ENCODE measurements at regions not wholly inside any gene's neighbourhood (a gene's known extent, or its start where the extent isn't known, plus 50 kb on each side); places are given as distances from the start of the nearest gene placed in this dataset.
"Not testable (repeated sequence)": the region's sequence is repeated elsewhere in the genome, so short reads cannot be mapped to it uniquely, and the experiment has no call there.

DNA sequence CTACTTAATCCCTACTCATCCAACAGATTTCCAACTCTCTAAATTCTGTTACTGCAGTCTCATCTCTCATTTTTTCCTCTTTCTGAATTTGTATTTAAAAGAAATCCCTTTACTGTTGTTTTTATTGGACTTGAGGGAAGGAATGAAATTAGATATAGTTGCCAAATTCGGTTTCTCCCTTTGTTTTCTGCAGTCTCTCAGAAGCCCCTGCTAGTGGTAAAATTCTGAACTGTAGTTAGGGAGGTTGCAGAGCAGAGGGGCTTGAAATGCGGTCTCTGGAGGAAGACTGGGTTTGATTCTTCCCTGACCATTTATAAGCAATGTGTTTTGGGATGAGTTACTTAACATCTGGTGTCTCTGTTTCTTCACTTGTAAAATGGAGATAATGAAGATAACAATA, 106.3 kb upstream of the TBX18 start:
- no peak overlapping the region for H3K27ac ChIP-seq
- intact Hi-C loops (cut with DNase I), result no loop called here
- no peaks in the 10 kb centered on the region for H3K4me1 ChIP-seq (replicated peaks in 1 of 2)
- TF ChIP-seq POLR2A (IDR thresholded peaks at IDR 0.05), result no peak
- TF ChIP-seq, protein P1, sequence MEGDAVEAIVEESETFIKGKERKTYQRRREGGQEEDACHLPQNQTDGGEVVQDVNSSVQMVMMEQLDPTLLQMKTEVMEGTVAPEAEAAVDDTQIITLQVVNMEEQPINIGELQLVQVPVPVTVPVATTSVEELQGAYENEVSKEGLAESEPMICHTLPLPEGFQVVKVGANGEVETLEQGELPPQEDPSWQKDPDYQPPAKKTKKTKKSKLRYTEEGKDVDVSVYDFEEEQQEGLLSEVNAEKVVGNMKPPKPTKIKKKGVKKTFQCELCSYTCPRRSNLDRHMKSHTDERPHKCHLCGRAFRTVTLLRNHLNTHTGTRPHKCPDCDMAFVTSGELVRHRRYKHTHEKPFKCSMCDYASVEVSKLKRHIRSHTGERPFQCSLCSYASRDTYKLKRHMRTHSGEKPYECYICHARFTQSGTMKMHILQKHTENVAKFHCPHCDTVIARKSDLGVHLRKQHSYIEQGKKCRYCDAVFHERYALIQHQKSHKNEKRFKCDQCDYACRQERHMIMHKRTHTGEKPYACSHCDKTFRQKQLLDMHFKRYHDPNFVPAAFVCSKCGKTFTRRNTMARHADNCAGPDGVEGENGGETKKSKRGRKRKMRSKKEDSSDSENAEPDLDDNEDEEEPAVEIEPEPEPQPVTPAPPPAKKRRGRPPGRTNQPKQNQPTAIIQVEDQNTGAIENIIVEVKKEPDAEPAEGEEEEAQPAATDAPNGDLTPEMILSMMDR (IDR thresholded peaks at IDR 0.05), result no peak
- 51 to 72% (median 63%) methylated on average over 2 of the region's 2 CpGs for WGBS, 4 donors
- no peaks in the 10 kb centered on the region for H3K9me3 ChIP-seq (replicated peaks in 1 of 3)
- no peak for DNase-seq
- no peak overlapping the region for H3K4me3 ChIP-seq
- H3K36me3 ChIP-seq (replicated peaks in 1 of 2), result no peaks in the 10 kb centered on the region
- H3K27me3 ChIP-seq, result no peaks in the 10 kb centered on the region

DNA sequence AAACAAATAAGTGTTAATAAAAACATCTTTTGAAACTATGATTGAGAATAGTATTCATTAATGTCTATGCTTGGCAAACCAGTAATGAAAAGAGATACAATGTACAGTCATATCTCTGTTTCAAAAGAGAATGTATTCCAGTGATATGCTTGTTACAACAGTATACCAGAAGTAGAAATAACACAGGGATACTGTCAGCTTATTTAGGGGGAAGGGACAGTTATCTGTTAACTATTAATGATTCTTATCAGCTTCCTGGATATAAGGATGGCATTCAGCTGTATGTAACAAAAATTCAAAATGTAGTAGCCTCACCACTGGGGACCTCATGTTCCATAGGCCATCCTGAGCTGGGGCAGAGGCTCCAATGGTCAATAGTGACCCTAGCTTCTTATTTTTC, 103.8 kb upstream of the TBX18 start:
- no peaks in the 10 kb centered on the region for H3K36me3 ChIP-seq (replicated peaks in 1 of 2)
- no peak overlapping the region for H3K27ac ChIP-seq
- H3K4me1 ChIP-seq (replicated peaks in 1 of 2), result no peaks in the 10 kb centered on the region
- no peak for DNase-seq
- no peaks in the 10 kb centered on the region for H3K27me3 ChIP-seq
- H3K9me3 ChIP-seq (replicated peaks in 1 of 3), result no peaks in the 10 kb centered on the region
- no peak overlapping the region for H3K4me3 ChIP-seq
- intact Hi-C loops (cut with DNase I), result no loop called here
- TF ChIP-seq, protein P1 (IDR thresholded peaks at IDR 0.05), result no peak
- no peak for TF ChIP-seq POLR2A (IDR thresholded peaks at IDR 0.05)

DNA sequence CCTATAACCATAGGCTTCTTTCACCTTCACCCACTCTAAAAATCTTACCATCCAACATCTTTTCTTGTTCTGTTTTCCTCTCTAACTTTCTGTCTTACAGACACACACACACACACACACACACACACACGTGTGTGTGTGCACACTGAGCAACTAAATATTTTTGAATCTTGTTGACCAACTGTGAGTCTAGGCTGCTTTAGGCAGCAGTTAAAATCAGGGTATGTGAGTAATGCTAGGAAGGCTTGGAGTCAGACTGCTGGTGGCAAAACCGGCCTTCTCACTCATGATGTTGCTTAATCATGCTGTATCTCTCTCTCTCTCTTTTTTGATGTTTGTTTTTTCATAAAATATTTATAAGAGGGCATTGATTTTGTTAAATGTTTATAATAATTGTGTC, 103.1 kb upstream of the TBX18 start:
- H3K4me1 ChIP-seq (replicated peaks in 1 of 2), result no peaks in the 10 kb centered on the region
- intact Hi-C loops (cut with DNase I), result no loop called here
- no peak for DNase-seq
- no peak overlapping the region for H3K4me3 ChIP-seq
- TF ChIP-seq, protein P1 (IDR thresholded peaks at IDR 0.05), result no peak
- TF ChIP-seq POLR2A (IDR thresholded peaks at IDR 0.05), result no peak
- H3K9me3 ChIP-seq (replicated peaks in 1 of 3), result no peaks in the 10 kb centered on the region
- H3K27me3 ChIP-seq, result no peaks in the 10 kb centered on the region
- H3K36me3 ChIP-seq (replicated peaks in 1 of 2), result no peaks in the 10 kb centered on the region
- WGBS, 4 donors, result 41 to 67% (median 48%) methylated on average over 2 of the region's 2 CpGs
- no peak overlapping the region for H3K27ac ChIP-seq

DNA sequence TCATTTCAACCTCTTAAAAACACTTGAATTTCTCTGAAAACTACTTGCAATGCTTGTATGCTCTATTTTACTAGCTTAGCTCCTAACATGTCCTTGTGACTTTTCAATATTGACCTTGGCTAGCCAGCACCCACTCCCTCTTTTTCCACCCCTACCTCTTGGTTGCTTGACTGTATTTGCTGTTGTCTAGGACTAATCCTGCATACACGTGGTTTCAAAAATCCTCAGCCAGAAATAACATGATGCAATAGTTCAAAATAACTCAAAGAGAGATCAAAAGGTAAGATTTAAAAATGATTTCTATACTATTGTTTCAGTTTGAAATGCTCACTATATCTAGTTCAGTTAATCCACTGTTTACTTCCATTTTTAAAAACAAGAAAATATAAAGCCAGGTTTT, 102.3 kb upstream of the TBX18 start:
- H3K36me3 ChIP-seq (replicated peaks in 1 of 2), result no peaks in the 10 kb centered on the region
- WGBS, 4 donors, result 9 to 25% (median 24%) methylated on average over 1 of the region's 1 CpG
- no peaks in the 10 kb centered on the region for H3K9me3 ChIP-seq (replicated peaks in 1 of 3)
- no peak overlapping the region for H3K4me3 ChIP-seq
- intact Hi-C loops (cut with DNase I), result no loop called here
- no peaks in the 10 kb centered on the region for H3K4me1 ChIP-seq (replicated peaks in 1 of 2)
- DNase-seq, result no peak
- H3K27me3 ChIP-seq, result no peaks in the 10 kb centered on the region
- H3K27ac ChIP-seq, result no peak overlapping the region
- no peak for TF ChIP-seq POLR2A (IDR thresholded peaks at IDR 0.05)
- TF ChIP-seq, protein P1 (IDR thresholded peaks at IDR 0.05), result no peak

DNA sequence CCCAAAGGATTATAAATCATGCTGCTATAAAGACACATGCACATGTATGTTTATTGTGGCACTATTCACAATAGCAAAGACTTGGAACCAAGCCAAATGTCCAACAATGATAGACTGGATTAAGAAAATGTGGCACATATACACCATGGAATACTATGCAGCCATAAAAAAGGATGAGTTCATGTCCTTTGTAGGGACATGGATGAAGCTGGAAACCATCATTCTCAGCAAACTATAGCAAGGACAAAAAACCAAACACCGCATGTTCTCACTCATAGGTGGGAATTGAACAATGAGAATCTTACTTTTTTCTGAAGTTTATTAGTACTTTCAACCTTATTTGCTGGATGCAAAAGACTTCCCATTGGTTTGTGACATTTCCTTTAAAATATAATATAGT, 101.0 kb upstream of the TBX18 start:
- H3K36me3 ChIP-seq (replicated peaks in 1 of 2); H3K9me3 ChIP-seq (replicated peaks in 1 of 3); H3K4me1 ChIP-seq (replicated peaks in 1 of 2); H3K4me3 ChIP-seq; H3K27ac ChIP-seq; DNase-seq; intact Hi-C loops (cut with DNase I); H3K27me3 ChIP-seq: not testable (repeated sequence)
- 86 to 97% (median 92%) methylated on average over 1 of the region's 1 CpG for WGBS, 4 donors
